A172 (cell line): ENCODE measurements at regions not wholly inside any gene's neighbourhood (a gene's known extent, or its start where the extent isn't known, plus 50 kb on each side); places are given as distances from the start of the nearest gene placed in this dataset.
"Not testable (repeated sequence)": the region's sequence is repeated elsewhere in the genome, so short reads cannot be mapped to it uniquely, and the experiment has no call there.

Source experiments
- DNase-seq: peaks from one replicate; pipeline ENCODE4 v3.0.0-alpha.2; 2015; ENCODE audit warnings: low spot score

DNA sequence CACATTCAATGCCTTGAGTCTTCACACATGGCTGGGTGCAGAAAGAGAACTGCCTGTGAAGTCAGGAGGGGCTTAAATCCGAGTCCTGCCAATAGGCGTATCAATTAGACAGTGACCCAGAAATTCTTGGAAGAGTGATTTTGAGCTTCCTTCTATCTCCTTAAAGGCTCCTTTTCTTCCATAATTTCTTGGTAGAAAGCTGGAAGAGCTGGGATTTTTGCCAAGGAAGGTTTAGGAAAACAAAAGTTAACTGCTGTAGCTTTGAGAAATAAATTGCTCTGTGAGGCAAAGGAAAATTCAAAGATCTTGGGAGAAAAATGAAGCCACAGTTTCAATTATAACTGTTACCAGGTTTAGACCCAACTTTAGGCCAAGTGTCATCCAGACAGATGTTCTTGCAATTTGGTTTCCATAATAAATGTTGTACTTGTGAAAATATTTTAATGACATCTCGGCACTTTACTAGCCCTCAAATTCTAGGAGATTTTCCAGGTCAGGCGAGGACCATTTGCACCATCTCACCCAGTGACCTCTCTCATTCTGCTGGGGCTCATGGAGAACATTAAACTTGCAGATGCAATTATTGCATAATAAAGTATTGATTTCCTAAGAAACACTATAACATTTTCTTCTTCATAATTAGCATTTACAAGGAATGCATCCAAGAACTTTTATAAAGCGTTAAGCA lies 329.7 kb upstream of the MEIS1 start:
- DNase-seq, result no peak

DNA sequence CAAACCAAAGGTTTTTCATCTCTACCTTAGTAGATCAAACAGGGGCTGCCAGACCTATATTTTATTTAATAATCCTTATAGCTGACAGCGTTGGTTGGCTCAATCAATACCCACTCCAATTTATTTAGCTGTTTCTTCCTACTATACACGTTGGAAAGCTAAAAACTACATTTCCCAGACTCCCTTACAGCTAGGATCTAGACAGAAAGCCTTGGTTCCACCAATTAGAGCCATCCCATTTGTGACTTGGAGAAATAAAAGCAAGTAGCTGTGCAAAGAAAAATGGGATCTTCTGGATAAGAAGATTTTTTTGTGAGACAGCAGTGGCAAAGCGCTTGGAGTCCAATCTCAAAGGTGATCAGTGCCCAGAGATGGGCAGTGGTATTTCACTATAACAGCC lies 331.3 kb upstream of the MEIS1 start:
- DNase-seq, result no peak

DNA sequence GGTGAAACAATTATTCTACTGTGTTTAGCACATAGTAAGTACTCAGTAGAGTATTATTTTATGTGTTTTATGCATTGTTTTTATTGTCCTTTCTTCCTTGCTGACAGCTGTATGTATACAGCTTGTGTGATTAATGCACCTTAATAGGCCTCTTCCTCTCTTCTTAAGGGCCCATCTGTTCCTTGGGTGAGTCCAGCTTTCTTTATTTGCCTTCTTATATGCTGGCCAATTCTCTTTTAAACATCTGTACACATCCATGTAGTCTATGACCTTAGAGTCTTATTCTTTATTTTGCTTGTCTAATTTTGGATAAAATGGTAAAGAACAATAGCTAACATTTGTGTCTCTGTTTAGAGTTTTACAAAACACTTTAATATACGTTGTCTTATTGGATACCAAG lies 333.7 kb upstream of the MEIS1 start:
- no peak for DNase-seq

DNA sequence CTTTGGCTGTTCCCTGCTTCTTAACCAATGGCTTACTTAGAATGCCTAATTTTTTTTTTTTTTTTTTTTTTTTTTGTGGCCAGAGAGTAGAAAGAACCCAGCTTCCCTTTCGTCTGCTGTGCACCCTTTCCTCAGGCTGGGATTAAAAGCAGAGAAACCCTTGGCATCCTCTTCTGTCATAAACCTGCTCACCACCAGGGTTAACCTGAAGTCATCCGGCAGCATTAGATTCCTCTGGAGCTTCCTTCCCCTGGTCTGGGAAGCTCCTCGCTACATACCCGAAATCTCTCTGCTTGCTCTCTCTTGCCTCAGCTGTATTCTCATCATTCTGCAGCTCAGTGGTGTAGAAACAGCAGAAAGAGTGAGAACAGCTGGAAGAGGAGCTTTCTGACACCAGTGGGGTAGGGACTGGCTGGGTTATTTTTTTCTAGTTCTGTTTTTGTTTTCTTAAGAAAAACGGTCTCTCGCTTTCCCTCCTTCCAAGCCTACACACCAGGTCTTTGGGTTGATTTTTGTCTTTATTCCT lies 339.0 kb upstream of the MEIS1 start:
- no peak for DNase-seq

DNA sequence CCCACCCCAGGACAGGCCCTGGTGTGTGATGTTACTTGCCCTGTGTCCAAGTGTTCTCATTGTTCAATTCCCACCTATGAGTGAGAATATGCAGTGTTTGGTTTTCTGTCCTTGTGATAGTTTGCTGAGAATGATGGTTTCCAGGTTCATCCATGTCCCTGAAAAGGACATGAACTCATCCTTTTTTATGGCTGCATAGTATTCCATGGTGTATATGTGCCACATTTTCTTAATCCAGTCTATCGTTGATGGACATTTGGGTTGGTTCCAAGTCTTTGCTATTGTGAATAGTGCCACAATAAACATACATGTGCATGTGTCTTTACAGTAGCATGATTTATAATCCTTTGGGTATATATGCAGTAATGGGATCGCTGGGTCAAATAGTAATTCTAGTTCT lies 340.2 kb upstream of the MEIS1 start:
- DNase-seq, result not testable (repeated sequence)

DNA sequence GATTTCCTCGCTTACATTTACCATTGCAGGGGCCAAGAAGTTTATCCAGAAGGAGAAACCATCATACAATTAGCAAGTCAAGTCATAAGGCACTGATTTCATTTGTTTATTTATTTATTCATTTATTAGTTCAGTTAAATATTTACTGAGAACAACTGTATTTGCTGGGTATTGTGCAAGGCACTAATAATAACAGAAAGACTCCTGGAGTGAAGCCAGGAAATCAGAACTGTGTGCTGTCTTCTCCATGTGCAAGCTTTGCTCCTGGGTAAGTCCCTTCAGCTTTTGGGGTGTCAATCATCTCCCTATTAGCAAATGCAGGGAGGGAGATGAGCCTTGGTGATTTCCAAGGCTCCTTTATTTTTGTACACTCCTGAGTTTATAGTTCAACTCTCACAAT lies 341.6 kb upstream of the MEIS1 start:
- no peak for DNase-seq

DNA sequence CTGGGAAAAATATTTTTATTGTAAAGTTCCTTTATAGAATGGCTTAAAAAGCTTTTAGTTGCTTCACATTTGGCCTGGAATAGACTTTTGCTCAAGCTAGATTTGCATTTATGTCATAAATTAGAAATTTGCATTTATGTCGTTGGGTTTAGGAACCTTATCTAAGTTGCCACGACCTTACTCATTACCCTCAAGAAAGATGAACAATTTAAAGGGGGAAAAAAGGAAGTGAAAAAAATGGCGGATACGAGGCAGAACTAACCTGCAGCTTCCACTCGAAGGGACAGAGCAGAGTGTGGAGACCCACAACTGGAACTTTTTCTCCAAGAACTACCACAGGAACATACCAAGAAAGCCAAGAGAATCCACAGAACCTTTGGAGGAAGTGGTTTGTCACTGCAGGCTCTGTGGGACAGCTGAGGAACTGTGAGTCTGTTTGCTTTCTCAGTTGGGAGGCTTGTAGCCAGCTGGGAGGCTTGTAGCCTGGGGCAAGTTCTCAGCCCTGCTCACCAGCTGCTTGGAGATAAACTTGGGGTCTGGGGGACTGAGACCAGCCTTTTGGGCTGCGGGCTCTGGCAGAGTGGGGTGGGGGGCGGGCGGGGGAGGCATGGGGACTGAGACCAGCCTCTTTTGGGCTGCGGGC lies 349.9 kb upstream of the MEIS1 start:
- DNase-seq, result no peak

DNA sequence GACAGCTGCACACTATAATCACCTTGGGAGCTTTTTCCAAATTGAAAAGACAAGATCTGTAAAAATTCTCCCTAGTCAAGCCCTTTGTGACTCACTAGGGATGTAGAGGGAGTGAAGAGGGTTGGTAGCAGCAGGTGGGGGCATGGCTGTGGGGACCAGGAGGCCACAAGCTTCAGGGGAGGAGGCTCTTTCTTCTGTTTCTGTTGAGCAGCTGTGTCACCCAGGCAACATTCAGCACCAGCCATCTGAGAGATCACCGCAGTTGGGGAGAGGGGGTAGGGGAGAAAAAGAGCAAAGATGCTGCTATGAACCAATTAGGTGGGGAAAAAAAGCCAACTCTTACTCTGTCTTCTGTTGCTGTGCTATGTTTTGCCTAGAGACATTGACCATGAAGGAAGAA lies 352.3 kb upstream of the MEIS1 start:
- DNase-seq, result no peak

DNA sequence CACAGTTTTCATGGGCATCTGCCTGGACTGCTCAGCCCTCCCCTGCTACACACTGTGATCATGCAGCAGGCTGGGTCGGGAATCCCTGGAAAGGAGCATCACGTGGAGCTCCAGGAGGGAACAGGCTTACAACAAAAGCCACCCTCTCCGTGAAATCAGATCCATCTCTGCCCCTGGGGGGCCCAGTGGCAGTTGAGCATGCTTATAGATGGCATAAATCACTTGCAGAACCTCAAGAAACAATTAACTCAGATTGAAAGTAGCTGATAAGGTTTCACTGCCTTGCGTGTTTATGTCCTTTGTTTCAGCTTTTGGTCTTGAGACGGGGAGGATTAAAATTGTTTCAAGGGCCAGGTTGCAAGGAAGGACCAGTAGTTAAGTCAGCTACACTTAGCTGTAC lies 354.8 kb upstream of the MEIS1 start:
- DNase-seq, result peak; percentile 38

DNA sequence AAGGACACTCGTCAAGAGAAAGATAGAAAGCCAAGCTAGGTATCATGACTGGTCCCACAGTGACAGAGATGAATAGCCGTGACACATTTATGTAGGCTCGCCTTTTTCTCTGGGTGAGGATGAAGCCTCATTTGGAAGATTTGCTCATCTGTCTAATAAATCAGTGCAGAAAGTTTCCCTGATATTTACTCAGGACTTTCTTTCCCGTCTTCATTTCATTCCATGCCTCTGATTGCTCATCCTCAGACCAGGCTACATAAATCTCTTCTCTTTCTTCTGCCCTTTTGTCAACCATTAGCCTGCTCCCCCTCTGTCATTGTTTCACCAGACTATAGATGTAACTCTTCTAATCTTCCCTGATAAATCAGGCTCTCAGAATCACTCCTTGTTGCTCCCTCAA lies 361.8 kb upstream of the MEIS1 start:
- peak; percentile 78 for DNase-seq

DNA sequence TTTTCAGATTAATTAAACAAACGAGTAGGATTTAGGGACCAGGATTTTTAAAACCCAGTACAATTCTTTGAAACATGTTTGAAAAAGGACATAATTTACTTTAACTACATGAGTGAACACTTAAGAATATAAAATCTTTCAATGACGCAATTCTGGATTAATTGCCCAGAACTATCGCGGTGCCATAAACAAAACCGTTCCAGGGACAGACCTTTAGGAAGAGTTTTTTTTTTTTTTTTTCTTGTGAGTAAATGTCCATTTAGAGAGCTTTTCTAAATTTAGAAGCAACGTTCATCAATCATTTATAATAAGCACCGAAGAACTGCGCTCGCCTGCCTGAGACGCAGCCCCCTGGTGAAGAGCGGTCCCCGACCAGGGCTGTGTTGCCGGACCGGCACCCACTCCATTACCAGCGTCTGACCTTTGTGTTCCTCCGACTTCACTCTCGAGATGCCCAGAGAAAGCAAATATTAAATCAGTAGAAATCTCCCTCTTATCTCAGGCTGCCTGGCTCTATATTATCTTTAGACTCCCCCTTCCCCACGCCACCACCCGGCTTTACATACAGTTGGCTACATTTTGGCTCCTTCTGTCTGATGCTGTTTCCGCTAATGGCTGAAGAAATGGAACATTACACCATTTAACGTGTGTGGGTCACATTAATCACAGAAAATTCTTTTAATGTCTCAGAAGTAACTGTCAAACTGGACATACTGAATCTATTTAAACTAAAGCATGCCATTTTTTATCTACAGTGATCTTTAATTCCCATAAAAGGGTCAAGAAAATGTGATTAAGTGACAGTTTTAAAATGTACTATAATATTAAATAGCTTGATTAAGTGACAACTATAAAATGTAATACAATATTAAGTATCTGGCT lies 364.0 kb upstream of the MEIS1 start:
- peak; percentile 25 for DNase-seq

DNA sequence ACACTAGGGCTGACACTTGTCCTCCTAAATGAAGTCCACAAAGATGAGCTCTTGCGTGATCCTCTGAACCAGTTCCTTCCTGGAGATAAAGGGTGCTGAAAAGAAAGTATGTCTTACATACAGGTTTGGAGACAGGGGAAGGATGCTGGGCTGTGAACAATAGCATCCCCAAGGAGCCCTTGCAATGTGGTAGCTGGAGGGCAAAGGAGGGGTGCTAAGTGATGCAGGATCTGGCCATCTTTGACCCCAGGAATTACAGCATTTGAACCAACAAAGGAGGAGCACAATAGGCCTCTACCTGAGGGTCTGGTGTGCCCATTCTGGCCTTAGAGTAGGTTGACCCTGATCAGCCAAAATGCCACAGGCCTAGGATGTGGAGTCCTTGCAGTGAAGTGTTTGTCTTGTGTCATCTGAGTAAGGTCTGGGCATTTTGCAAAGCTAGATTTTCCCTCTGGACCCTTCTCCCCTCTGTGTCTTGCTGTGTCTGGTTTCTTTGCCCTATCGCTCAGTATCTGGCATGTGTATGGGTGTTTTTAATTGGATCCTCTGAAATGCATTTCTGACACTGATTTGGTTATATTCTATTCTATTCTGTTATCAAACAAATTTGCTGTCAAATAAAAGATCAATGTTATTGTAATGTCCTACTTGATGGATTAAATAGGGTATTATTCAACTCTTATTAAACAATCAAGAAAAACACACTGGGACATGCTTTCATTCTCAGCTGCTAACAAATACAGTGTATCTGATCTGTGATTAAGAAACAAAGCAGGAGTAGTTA lies 364.8 kb upstream of the MEIS1 start:
- DNase-seq, result no peak

DNA sequence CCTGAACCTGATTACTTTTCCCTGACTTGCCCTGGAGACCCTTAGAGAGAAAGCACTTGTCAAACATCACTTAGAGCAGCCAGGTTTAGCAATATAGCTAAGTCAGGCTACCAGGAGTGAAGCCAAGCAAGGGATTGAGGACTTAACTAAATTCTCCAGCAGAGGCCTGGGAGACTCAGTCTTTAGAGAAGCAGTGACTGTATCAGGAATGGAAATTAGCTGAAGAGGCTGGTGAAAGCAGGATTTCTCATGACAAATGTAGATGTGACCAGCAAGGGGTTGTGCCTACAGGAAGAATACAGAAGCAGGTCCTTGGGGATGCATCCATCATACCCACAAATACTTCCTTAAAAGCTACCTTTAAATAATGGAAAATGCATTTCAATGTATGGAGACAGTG lies 368.9 kb upstream of the MEIS1 start:
- DNase-seq, result no peak

DNA sequence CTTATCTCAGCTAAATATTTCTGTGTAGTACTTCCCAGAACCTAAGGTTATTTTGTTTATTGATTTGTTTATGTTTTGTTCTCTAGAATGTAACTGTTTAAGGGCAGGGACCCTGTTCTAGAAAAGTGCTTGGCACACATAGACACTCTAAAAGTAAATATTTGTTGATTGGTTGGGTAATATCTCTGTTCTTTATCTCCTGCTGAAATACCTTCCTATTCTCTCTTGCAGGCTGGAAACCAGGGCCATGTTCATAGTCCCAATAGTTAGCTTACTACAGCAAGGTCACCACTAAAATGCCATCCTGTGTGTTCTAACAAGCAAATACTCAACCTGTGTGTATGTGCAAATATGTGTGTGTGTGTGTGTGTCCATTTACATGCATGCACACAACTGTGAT lies 375.6 kb upstream of the MEIS1 start:
- no peak for DNase-seq

DNA sequence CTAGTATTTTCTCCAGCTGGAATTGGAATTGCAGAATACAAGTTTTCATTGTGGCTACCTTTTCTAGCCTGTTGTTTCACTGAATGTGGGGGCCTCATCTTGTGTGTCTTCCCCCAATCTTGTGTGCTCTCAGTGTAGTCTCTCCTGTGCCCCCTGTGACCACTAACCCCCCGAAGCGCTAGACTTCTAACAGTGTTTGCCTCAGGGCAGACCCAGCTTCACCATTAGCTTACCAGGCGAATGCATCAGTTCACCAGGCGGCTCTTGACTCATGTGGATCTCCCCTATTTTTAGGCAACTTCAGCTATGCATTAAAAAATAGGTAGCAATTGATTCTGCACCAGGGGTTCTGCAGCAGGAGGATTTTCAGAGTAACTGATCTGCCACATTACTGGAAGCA lies 376.2 kb upstream of the MEIS1 start:
- DNase-seq, result no peak

DNA sequence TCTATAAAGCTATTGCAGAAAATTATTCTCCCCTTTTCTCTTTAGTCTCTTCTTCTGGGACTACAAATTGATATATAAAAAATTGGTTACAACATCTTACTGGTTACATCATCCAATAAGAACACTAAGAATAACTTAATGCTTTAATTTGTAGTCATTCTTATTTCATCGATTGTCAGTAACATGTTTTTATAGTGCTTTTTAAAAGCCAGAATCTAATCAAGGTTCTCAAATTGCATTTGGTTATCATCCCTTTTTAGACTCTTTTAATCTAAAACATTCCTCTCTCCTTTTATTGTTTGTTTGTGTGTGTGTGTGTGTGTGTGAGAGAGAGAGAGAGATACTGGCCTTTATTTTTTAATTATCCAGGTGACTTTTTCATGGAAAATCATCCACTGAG lies 377.1 kb upstream of the MEIS1 start:
- no peak for DNase-seq

DNA sequence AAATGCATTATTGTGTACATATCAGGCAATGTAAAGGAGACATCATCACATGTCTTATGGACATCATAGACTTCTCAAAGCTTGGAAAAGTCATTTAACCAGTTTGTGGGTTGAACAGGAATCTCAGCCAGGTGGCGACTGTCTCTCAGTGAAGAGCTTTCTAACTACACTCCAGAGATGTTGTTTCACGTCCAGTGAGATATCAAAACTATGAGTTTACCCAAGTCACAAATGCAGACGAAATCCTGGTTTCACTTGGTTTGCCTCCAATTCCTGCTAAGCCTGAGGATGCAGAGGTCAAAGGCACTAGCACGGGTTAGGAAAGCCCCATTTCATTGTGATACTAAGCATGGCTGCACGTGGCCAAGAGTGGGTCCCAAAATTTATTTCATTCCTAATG lies 384.5 kb upstream of the MEIS1 start:
- DNase-seq, result no peak

DNA sequence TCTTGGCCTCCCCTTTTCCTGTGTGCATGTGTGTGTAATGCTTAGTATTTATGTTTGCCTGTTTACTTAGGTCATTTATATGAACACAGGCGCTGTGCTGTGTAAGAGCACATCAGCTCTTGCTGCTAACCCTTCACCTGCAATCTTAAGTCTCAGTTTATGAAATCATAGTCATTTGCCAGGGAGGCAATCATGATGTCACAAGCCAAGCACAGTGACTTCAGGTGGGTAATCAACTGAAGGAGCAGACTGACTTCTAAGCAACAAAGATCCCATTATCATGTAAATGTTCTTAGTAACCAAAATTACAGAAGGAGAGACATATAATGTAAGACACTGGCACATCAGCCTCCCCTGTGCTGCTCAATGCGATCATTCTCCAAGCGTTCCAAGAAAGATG lies 386.3 kb upstream of the MEIS1 start:
- DNase-seq, result no peak

DNA sequence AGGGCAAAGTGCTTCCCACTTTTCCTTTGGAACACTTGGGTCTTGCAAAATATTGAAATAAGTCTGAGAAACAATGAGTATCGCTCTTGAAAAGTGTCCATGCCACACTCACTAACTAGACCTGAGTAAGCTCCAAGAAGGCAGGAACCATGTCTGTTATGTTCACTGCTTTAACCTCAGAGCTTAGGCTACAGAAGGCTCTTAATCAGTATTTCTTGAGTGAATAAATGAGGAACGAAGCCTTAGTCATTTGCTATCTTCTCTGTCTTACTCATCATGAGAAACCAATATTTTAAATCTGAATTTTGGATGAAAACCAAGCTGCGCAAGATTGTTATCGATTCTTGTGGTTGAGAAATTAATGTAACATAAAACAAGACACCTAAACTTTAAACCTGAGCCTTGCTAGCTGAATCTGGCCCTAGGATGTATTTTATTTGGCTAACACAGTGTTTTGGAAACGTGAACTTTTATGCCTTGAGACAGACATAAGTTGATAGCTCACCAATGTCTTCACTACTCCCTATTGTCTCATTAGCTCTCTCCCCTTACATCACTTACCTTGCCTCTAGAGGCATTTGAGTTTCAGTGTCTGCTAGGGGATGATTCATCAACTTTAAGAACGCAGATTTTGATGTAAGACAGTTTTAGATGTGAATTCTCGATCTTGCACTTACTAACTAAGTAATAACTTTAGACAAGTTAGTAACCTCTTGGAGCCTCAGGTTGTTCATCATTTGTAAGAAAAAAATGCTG lies 392.8 kb upstream of the MEIS1 start:
- no peak for DNase-seq

DNA sequence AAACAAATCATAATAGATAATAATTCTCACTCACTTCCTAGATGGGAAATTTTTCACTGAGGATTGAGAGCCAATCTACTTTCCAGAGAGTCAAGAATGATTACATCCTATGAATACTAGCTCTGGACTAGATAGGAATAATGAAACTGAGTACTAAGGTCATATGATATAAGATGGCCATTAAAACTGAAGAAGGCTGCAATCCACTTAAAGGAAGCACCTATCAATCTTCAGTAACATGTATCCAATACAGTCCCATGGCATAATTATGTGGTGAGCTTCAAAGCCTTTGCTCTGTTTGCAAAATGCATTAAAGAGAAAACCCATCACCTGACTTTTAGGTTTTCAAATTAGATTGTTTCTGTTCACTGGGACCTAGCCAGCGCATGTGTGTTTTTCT lies 398.0 kb upstream of the MEIS1 start:
- DNase-seq, result no peak

DNA sequence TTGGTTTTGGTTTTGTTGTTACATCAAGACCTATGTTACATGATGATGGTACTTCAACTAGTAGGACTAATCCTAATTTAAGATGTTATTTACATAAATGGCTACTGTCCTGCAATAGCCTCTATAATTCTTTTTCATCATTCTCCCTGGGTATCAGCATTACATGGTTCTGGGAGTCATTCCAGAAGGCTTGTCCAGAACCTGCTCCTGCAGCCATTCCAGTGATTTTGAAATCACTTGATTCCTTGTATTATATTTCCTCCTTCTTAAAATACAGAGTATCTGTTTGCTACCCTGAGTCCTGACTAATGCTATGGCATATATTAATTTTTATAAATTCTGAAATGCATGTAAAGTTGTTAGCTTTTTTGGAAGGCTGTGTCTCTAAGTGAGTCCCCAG lies 400.5 kb upstream of the MEIS1 start:
- no peak for DNase-seq
